ENCODE measurements at regions not wholly inside any gene's neighbourhood (a gene's known extent, or its start where the extent isn't known, plus 50 kb on each side); places are given as distances from the start of the nearest gene placed in this dataset.

DNA sequence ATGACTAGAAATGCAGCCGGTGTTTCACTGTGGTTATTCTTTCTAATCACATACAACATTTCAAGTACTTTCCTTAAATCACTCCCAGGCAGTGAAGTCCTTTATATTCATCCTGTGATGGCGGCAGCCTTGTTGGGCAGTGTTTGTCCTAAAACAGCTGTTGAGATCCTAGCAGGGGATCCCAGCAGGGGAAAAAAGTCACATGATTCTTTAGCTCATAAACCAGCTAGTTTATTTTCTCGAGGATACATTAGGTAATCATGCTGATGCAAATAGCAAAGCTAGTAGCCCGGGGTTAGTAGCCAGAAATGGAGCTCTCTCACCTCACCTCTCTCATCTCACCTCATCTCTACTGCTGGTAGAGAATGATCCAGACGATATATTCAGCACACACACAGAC lies 70.5 kb downstream of the FOXD1 start:
- TF ChIP-seq CEBPB (IDR thresholded peaks at IDR 0.05) = no peak
- TF ChIP-seq TEAD4 (IDR thresholded peaks at IDR 0.05) = no peak
- no peak for TF ChIP-seq TCF12 (IDR thresholded peaks at IDR 0.05; ENCODE audit: low read depth)
- TF ChIP-seq CREB1 (IDR thresholded peaks at IDR 0.05; ENCODE audit: low read depth) = no peak
- no peak for TF ChIP-seq EGR1 (IDR thresholded peaks at IDR 0.05)
- TF ChIP-seq FOXM1 (IDR thresholded peaks at IDR 0.05; ENCODE audit: borderline replicate concordance, low read depth) = no peak
- TF ChIP-seq, protein P1, sequence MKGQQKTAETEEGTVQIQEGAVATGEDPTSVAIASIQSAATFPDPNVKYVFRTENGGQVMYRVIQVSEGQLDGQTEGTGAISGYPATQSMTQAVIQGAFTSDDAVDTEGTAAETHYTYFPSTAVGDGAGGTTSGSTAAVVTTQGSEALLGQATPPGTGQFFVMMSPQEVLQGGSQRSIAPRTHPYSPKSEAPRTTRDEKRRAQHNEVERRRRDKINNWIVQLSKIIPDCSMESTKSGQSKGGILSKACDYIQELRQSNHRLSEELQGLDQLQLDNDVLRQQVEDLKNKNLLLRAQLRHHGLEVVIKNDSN (IDR thresholded peaks at IDR 0.05) = no peak
- no peak for TF ChIP-seq EP300 (IDR thresholded peaks at IDR 0.05; ENCODE audit: borderline replicate concordance)
- no peak for TF ChIP-seq YY1 (IDR thresholded peaks at IDR 0.05; ENCODE audit: low read depth)
- no peak for TF ChIP-seq NFIC (IDR thresholded peaks at IDR 0.05)
- TF ChIP-seq ZBTB7A (IDR thresholded peaks at IDR 0.05; ENCODE audit: low read depth) = no peak

DNA sequence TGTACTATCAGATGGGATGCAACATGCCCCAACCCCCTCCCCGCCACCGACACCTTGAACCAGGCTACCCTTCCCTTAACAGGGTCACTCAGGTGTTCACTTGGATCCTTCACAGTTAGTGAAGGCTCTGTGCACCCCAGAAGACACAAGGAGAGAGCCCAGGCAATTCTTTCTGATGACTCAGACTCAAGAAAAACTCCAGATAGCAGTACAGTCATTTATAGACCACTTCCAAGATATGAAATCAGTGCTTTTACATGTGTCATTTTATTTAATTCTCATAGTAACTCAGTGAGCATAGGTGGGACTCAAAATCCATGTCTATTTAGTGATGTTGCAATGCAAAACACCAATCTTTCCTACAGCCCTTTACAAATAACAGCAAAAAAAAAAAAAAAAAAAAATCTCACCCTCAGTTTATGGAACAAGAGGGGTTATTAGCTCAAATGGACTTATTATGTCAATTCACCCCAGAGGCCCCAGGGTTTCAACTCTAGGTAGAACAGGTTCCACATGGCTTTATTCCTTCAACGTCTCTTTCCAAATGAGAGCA lies 71.9 kb downstream of the FOXD1 start:
- TF ChIP-seq, protein P1 (IDR thresholded peaks at IDR 0.05) = no peak
- TF ChIP-seq MAX (IDR thresholded peaks at IDR 0.05) (no peak), ZBTB7A (IDR thresholded peaks at IDR 0.05; ENCODE audit: low read depth) (no peak)

- TF ChIP-seq RAD21 (IDR thresholded peaks at IDR 0.05; ENCODE audit: low read depth) (no peak), NFIC (IDR thresholded peaks at IDR 0.05) (no peak), FOXM1 (IDR thresholded peaks at IDR 0.05; ENCODE audit: borderline replicate concordance, low read depth) (no peak), YY1 (IDR thresholded peaks at IDR 0.05; ENCODE audit: low read depth) (no peak), EGR1 (IDR thresholded peaks at IDR 0.05) (no peak), MAX (IDR thresholded peaks at IDR 0.05) (no peak)
Measured at GRCh38 chr5:73375949-73376348, 72.6 kb downstream of the FOXD1 start.

GRCh38 chr5:73375191-73375545 lies 73.4 kb downstream of the FOXD1 start:
- TF ChIP-seq MAX (IDR thresholded peaks at IDR 0.05) = no peak
- no peak for TF ChIP-seq TAF1 (IDR thresholded peaks at IDR 0.05; ENCODE audit: low read depth)
- TF ChIP-seq RAD21 (IDR thresholded peaks at IDR 0.05; ENCODE audit: low read depth) = no peak
- no peak for TF ChIP-seq TCF12 (IDR thresholded peaks at IDR 0.05; ENCODE audit: low read depth)
- TF ChIP-seq CEBPB (IDR thresholded peaks at IDR 0.05) = no peak
- no peak for TF ChIP-seq FOXM1 (IDR thresholded peaks at IDR 0.05; ENCODE audit: borderline replicate concordance, low read depth)
- TF ChIP-seq TEAD4 (IDR thresholded peaks at IDR 0.05) = no peak
- no peak for TF ChIP-seq CREB1 (IDR thresholded peaks at IDR 0.05; ENCODE audit: low read depth)
- no peak for TF ChIP-seq REST (IDR thresholded peaks at IDR 0.05; ENCODE audit: low read depth)
- TF ChIP-seq ZBTB7A (IDR thresholded peaks at IDR 0.05; ENCODE audit: low read depth) = no peak
- no peak for TF ChIP-seq EP300 (IDR thresholded peaks at IDR 0.05; ENCODE audit: borderline replicate concordance)

GRCh38 chr5:73374520-73375190 lies 73.9 kb downstream of the FOXD1 start:
- TF ChIP-seq CREB1 (IDR thresholded peaks at IDR 0.05; ENCODE audit: low read depth) (no peak), TEAD4 (IDR thresholded peaks at IDR 0.05) (no peak), CEBPB (IDR thresholded peaks at IDR 0.05) (no peak), FOXM1 (IDR thresholded peaks at IDR 0.05; ENCODE audit: borderline replicate concordance, low read depth) (no peak), REST (IDR thresholded peaks at IDR 0.05; ENCODE audit: low read depth) (no peak), EP300 (IDR thresholded peaks at IDR 0.05; ENCODE audit: borderline replicate concordance) (no peak), TAF1 (IDR thresholded peaks at IDR 0.05; ENCODE audit: low read depth) (no peak), EGR1 (IDR thresholded peaks at IDR 0.05) (no peak), TCF12 (IDR thresholded peaks at IDR 0.05; ENCODE audit: low read depth) (no peak), MAX (IDR thresholded peaks at IDR 0.05) (no peak), RAD21 (IDR thresholded peaks at IDR 0.05; ENCODE audit: low read depth) (no peak), ZBTB7A (IDR thresholded peaks at IDR 0.05; ENCODE audit: low read depth) (no peak), NFIC (IDR thresholded peaks at IDR 0.05) (no peak), YY1 (IDR thresholded peaks at IDR 0.05; ENCODE audit: low read depth) (no peak)
- TF ChIP-seq, protein P1 (IDR thresholded peaks at IDR 0.05) = no peak

Measured in Ishikawa (cell line).